Esophagus squamous epithelium (tissue), 5 donors: ENCODE measurements at regions not wholly inside any gene's neighbourhood (a gene's known extent, or its start where the extent isn't known, plus 50 kb on each side); places are given as distances from the start of the nearest gene placed in this dataset.
"Not testable (repeated sequence)": the region's sequence is repeated elsewhere in the genome, so short reads cannot be mapped to it uniquely, and the experiment has no call there.

ENCODE experiments used
- DNase-seq: peaks from one replicate; lab custom pipeline; 2025; lab: John Stamatoyannopoulos, UW
- H3K27ac ChIP-seq, 4 donors: fragments of 200-600 bp; sonication (generic); one replicate each; pipeline ENCODE4 v1.5.1; 2016 to 2019; ENCODE audit warnings: mild to moderate bottlenecking in 1 of 4
- H3K27me3 ChIP-seq, 4 donors: fragments of 200-600 bp; sonication (generic); 1 replicate in 3 of 4; 2 replicates in 1 of 4; pipeline versions ENCODE4 v1.5.1 to v1.6.0; 2017 to 2021; ENCODE audit warnings: antibody characterized with exemption in 1 of 4
- H3K36me3 ChIP-seq, 3 donors: fragments of 200-600 bp; sonication (generic); one replicate each; pipeline ENCODE4 v1.5.1; 2016 to 2019
- H3K4me1 ChIP-seq, 3 donors: fragments of 200-600 bp; sonication (generic); one replicate each; pipeline ENCODE4 v1.5.1; 2017 to 2019
- H3K4me3 ChIP-seq, 4 donors: fragments of 200-600 bp; sonication (generic); 1 replicate in 3 of 4; 2 replicates in 1 of 4; pipeline ENCODE4 v1.5.1; 2016 to 2019; ENCODE audit warnings: mild to moderate bottlenecking in 2 of 4, moderate library complexity in 1 of 4
- H3K9me3 ChIP-seq, 3 donors: fragments of 200-600 bp; sonication (generic); one replicate each; pipeline ENCODE4 v1.5.1; 2016 to 2019
- POLR2A ChIP-seq, 4 donors: fragments of 450-650 bp; IDR thresholded peaks; one replicate each; pipeline ENCODE4 v1.6.1; 2017; ENCODE audit warnings: antibody characterized with exemption in 4 of 4, mild to moderate bottlenecking in 4 of 4, moderate library complexity in 3 of 4
- WGBS, 2 donors: methylation state at CpG; one replicate each; pipeline ENCODE4 v1.1.5; 2018; 5-methylcytosine and 5-hydroxymethylcytosine counted together
- intact Hi-C: fragments of 100-400 bp; cut with DNase I; formaldehyde crosslinking; loops from one replicate; pipeline ENCODE4 v1.15.0; 2022
- TF ChIP-seq, protein P1 (sequence below), 6 experiments: fragments of 450-650 bp in 4 of 6; fragments of 200-600 bp in 2 of 6; sonication (generic) in 2 of 6; IDR thresholded peaks; one replicate each; pipeline ENCODE4 v1.5.1; 2016 to 2019; ENCODE audit warnings: antibody characterized with exemption in 6 of 6, mild to moderate bottlenecking in 4 of 6, moderate library complexity in 4 of 6
- donor health status: DM: yes; HTN: yes; CAD: no.

DNA sequence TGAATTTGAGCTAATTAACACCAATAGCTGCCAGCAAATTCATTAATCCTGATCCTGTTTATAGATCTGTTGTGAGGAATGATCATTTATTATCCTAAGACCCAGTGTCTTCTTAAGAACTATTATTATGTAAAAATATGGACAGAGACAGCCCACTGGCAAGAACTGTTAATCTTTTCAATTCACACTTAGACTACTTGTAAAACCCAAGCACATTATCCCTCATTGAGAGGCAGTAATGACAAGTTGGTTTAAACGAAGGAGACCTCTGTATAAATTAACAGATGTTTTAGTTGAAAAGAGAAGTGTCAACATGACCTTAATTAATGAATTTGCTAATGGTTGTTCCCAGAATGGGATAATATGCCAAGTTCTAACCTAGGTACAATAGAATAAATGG, 270.3 kb upstream of the IZUMO3 start:
- 5 to 14% methylated on average over 1 of the region's 1 CpG for WGBS, 2 donors
- H3K9me3 ChIP-seq: no peaks in the 10 kb centered on the region
- intact Hi-C loops: no loop called here
- no peaks in the 10 kb centered on the region for H3K4me1 ChIP-seq
- no peak for DNase-seq
- no peak for TF ChIP-seq POLR2A (IDR thresholded peaks at IDR 0.05)
- TF ChIP-seq, protein P1, sequence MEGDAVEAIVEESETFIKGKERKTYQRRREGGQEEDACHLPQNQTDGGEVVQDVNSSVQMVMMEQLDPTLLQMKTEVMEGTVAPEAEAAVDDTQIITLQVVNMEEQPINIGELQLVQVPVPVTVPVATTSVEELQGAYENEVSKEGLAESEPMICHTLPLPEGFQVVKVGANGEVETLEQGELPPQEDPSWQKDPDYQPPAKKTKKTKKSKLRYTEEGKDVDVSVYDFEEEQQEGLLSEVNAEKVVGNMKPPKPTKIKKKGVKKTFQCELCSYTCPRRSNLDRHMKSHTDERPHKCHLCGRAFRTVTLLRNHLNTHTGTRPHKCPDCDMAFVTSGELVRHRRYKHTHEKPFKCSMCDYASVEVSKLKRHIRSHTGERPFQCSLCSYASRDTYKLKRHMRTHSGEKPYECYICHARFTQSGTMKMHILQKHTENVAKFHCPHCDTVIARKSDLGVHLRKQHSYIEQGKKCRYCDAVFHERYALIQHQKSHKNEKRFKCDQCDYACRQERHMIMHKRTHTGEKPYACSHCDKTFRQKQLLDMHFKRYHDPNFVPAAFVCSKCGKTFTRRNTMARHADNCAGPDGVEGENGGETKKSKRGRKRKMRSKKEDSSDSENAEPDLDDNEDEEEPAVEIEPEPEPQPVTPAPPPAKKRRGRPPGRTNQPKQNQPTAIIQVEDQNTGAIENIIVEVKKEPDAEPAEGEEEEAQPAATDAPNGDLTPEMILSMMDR (IDR thresholded peaks at IDR 0.05): no peak
- H3K4me3 ChIP-seq: no peak overlapping the region
- H3K27me3 ChIP-seq: no peaks in the 10 kb centered on the region
- no peaks in the 10 kb centered on the region for H3K36me3 ChIP-seq
- no peak overlapping the region for H3K27ac ChIP-seq

DNA sequence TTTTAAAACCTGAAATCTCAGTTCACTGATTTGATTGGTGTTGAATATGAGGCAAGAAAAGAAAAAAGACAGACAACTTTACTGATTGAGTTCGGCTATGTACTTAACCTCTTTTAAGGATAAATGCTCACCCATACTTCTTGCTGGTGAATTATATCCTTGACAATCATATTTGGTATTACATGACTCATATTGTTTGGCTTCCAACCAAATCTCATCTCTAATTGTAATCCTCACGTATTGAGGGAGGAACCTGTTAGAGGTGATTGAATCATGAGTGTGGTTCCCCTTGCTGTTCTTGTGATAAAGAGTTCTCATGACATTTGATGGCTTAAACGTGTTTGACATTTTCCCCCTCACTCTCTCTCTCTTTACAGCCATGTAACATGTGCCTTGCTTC, 255.6 kb upstream of the IZUMO3 start:
- H3K36me3 ChIP-seq: no peaks in the 10 kb centered on the region
- intact Hi-C loops: no loop called here

DNA sequence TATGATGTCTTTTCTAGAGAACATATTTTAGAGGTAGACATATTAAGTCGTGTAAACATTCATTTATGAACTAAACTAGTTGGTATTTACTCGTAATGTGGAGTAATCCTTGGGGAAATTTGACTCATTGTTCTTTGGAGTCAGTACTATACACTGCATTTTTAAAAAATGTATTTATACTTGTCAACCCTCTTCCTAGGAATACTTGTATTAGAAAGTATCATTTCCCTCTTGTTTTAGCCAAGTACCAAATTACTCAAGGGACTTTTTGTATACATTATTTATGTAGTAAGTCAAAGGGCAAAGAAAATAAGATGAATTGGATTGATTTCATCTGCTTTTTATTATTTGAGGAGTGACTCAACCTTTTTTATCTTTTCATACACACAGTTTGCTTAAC, 248.1 kb upstream of the IZUMO3 start:
- Histone ChIP-seq H3K4me1 (no peaks in the 10 kb centered on the region), H3K4me3 (no peak overlapping the region), H3K36me3 (no peaks in the 10 kb centered on the region), H3K9me3 (no peaks in the 10 kb centered on the region), H3K27me3 (no peaks in the 10 kb centered on the region), H3K27ac (no peak overlapping the region)
- WGBS, 2 donors: 18 to 32% methylated on average over 2 of the region's 2 CpGs
- TF ChIP-seq, protein P1 (IDR thresholded peaks at IDR 0.05): no peak
- TF ChIP-seq POLR2A (IDR thresholded peaks at IDR 0.05): no peak
- intact Hi-C loops: no loop called here
- DNase-seq: no peak

More for the DNA sequence above, 255.6 kb upstream of the IZUMO3 start:
- Histone ChIP-seq H3K4me1 (no peaks in the 10 kb centered on the region), H3K27me3 (no peaks in the 10 kb centered on the region), H3K27ac (no peak overlapping the region), H3K4me3 (no peak overlapping the region), H3K9me3 (no peaks in the 10 kb centered on the region)
- DNase-seq: no peak
- WGBS, 2 donors: 33 to 48% methylated on average over 3 of the region's 3 CpGs
- TF ChIP-seq, protein P1 (IDR thresholded peaks at IDR 0.05): no peak
- TF ChIP-seq POLR2A (IDR thresholded peaks at IDR 0.05): no peak

DNA sequence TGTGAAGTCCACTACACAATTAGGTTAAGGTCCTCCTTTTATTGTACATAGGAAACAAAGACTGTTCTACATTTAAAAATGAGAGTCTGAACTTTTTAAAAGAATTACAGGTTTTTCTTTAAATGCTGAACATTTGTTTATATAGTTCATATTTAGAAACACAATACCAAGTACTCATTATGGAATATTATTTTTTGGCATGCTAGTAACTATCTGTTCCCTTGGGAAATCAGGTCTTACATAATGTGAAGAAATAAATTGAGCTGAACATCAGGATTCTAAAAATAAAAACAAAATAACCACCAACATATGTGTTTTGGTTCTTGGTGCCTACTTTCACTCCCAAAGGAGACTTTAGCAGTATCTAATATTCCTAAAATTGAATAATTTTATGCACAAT, 230.5 kb upstream of the IZUMO3 start:
- Histone ChIP-seq H3K36me3 (no peaks in the 10 kb centered on the region), H3K27ac (no peak overlapping the region), H3K9me3 (peaks cover 0 to 17% (median 8%) of the 10 kb centered on the region in 3 donors), H3K4me3 (no peak overlapping the region), H3K27me3 (no peaks in the 10 kb centered on the region), H3K4me1 (no peaks in the 10 kb centered on the region)
- intact Hi-C loops: no loop called here
- DNase-seq: no peak
- TF ChIP-seq, protein P1 (IDR thresholded peaks at IDR 0.05): no peak
- no peak for TF ChIP-seq POLR2A (IDR thresholded peaks at IDR 0.05)

DNA sequence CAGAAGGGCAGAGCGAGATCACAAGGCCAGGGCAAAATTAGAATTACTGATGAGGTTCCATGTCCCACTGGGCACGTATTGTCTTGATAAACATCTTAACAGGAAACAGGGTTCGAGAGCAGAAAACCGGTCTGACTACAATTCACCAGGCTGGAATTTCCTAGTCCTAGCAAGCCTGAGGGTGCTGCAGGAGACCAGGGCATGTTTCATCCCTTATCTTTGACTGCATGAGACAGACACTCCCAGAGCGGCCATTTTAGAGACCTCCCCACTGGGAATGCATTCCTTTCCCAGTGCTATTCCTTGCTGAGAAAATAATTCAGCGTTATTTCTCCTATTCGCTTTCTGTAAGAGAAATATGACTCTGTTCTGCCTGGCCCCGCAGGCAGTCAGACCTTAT, 228.5 kb upstream of the IZUMO3 start:
- WGBS, 2 donors: 84 to 90% methylated on average over 7 to 8 of the region's 8 CpGs
- H3K27me3 ChIP-seq, H3K4me1 ChIP-seq, H3K36me3 ChIP-seq, H3K27ac ChIP-seq, DNase-seq, intact Hi-C loops, H3K4me3 ChIP-seq: not testable (repeated sequence)
- H3K9me3 ChIP-seq: peaks cover 0 to 17% (median 8%) of the 10 kb centered on the region in 3 donors

DNA sequence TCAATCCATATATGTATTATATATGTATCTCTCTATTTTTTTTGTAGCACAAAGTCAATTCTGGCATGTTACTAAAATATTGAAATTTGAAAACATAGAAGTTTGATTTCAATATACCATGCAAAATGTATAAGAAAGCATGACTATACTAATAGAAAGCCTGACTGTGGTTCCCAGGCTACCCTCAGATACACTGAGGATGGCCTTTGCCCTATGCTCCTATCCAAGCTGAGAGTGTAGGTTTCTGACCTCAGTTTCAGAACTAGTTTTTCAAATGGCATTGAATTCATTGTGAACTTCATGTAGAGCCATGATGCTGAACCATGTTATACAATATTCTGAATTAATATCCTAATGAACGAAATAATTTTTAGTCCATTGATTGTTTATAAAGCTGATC, 220.4 kb upstream of the IZUMO3 start:
- TF ChIP-seq, protein P1 (IDR thresholded peaks at IDR 0.05): no peak
- TF ChIP-seq POLR2A (IDR thresholded peaks at IDR 0.05): no peak
- Histone ChIP-seq H3K27ac (no peak overlapping the region), H3K4me1 (no peaks in the 10 kb centered on the region), H3K9me3 (peaks cover 0 to 18% (median 3%) of the 10 kb centered on the region in 3 donors), H3K36me3 (no peaks in the 10 kb centered on the region), H3K4me3 (no peak overlapping the region), H3K27me3 (no peaks in the 10 kb centered on the region)
- intact Hi-C loops: no loop called here
- no peak for DNase-seq
- 67 to 73% methylated on average over 1 of the region's 1 CpG for WGBS, 2 donors
